Stomach (tissue), 4 donors: ENCODE measurements at regions not wholly inside any gene's neighbourhood (a gene's known extent, or its start where the extent isn't known, plus 50 kb on each side); places are given as distances from the start of the nearest gene placed in this dataset.

Experiments
- POLR2A ChIP-seq, 4 donors: fragments of 450-650 bp; IDR thresholded peaks; one replicate each; pipeline ENCODE4 v1.6.1; 2016; ENCODE audit warnings: antibody characterized with exemption in 4 of 4, control low read depth in 2 of 4, mild to moderate bottlenecking in 1 of 4, moderate library complexity in 1 of 4
- TF ChIP-seq, protein P1 (sequence below), 7 experiments: fragments of 450-650 bp in 4 of 7; fragments of 200-600 bp in 3 of 7; sonication (generic) in 3 of 7; IDR thresholded peaks; one replicate each; pipeline ENCODE4 v1.5.1; 2016 to 2019; ENCODE audit warnings: antibody characterized with exemption in 7 of 7, control low read depth in 2 of 7, mild to moderate bottlenecking in 1 of 7

DNA sequence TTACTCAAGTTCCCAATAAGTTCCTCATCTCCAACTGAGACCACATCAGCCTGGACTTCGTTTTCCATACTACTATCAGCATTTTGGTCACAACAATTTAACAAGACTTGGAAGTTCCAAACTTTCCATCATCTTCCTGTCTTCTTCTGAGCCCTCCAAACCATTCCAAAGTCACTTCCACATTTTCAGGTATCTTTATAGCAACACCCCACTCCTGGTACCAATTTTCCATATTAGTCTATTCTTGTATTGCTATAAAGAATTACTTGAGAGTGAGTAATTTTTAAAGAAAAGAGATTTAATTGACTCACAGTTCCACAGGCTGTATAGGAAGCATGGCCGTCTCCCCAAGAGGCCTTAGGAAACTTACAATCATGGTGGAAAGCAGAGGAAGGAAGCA is 138.6 kb upstream of the GPRIN3 start:
- TF ChIP-seq, protein P1, sequence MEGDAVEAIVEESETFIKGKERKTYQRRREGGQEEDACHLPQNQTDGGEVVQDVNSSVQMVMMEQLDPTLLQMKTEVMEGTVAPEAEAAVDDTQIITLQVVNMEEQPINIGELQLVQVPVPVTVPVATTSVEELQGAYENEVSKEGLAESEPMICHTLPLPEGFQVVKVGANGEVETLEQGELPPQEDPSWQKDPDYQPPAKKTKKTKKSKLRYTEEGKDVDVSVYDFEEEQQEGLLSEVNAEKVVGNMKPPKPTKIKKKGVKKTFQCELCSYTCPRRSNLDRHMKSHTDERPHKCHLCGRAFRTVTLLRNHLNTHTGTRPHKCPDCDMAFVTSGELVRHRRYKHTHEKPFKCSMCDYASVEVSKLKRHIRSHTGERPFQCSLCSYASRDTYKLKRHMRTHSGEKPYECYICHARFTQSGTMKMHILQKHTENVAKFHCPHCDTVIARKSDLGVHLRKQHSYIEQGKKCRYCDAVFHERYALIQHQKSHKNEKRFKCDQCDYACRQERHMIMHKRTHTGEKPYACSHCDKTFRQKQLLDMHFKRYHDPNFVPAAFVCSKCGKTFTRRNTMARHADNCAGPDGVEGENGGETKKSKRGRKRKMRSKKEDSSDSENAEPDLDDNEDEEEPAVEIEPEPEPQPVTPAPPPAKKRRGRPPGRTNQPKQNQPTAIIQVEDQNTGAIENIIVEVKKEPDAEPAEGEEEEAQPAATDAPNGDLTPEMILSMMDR (IDR thresholded peaks at IDR 0.05), result no peak
- no peak for TF ChIP-seq POLR2A (IDR thresholded peaks at IDR 0.05)
